IPS-15b (cell line): ENCODE measurements at regions not wholly inside any gene's neighbourhood (a gene's known extent, or its start where the extent isn't known, plus 50 kb on each side); places are given as distances from the start of the nearest gene placed in this dataset.
"Not testable (repeated sequence)": the region's sequence is repeated elsewhere in the genome, so short reads cannot be mapped to it uniquely, and the experiment has no call there.

ENCODE experiments used
- H3K27me3 ChIP-seq: one replicate; pipeline ENCODE4 v1.6.1; 2013; ENCODE audit warnings: low read length; ENCODE audit not compliant: control insufficient read depth, insufficient read depth
- H3K36me3 ChIP-seq: one replicate; pipeline ENCODE4 v1.6.1; 2013; ENCODE audit warnings: low read length; ENCODE audit not compliant: control insufficient read depth, insufficient read depth
- H3K4me1 ChIP-seq: one replicate; pipeline ENCODE4 v1.6.1; 2013; ENCODE audit warnings: mild to moderate bottlenecking, low read length; ENCODE audit not compliant: control insufficient read depth, insufficient read depth
- H3K4me3 ChIP-seq: one replicate; pipeline ENCODE4 v1.5.1; 2013; ENCODE audit warnings: low read depth, low read length
- H3K9ac ChIP-seq: one replicate; pipeline ENCODE4 v1.6.1; 2013; ENCODE audit warnings: low read depth, mild to moderate bottlenecking, low read length
- H3K9me3 ChIP-seq: one replicate; pipeline ENCODE4 v1.6.1; 2013; ENCODE audit warnings: mild to moderate bottlenecking, low read length; ENCODE audit not compliant: control insufficient read depth, insufficient read depth

DNA sequence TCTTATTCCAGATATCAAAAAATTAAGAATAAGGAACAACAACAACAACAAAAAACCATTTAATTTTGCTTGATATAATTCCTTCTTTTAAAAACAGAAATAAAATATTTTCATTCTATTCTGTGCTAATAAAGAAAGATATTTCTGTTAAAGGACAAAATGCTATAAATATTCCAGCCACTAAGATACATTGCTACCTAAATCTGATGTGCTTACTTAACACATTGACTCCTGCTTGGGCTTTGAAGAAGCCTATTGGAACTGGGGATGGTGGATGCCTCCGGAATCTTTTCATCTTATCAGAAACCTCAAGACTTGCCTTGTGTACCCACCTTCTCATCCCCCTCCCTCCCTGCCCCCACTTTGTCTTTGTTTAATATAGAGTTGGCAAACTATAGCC is 320.2 kb downstream of the MEX3B start:
- peaks cover 5% of the 10 kb centered on the region for H3K9me3 ChIP-seq
- no peaks in the 10 kb centered on the region for H3K36me3 ChIP-seq
- no peak overlapping the region for H3K9ac ChIP-seq
- no peak overlapping the region for H3K4me3 ChIP-seq
- H3K4me1 ChIP-seq = no peaks in the 10 kb centered on the region
- H3K27me3 ChIP-seq = no peaks in the 10 kb centered on the region

DNA sequence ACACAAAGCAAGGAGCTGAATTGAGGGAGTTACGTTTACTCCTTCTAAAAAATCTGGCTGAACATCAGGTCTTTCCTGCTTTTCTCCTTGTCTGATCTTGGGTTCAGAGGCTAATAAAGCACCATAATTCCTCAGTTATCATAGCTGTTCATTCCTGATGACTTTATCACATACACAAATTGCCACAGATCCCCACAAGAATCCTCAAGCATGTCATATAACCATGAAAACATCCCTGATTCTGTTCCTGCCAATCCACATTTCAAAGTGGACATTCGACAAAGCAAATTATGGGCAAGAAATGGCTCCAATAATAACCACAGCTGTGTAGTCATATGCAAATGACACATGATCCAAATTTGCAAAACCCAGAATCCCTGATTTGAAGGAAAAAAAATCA is 321.3 kb downstream of the MEX3B start:
- Histone ChIP-seq H3K27me3 (no peaks in the 10 kb centered on the region), H3K4me3 (no peak overlapping the region), H3K9me3 (peaks cover 5% of the 10 kb centered on the region), H3K36me3 (no peaks in the 10 kb centered on the region), H3K4me1 (no peaks in the 10 kb centered on the region), H3K9ac (no peak overlapping the region)

DNA sequence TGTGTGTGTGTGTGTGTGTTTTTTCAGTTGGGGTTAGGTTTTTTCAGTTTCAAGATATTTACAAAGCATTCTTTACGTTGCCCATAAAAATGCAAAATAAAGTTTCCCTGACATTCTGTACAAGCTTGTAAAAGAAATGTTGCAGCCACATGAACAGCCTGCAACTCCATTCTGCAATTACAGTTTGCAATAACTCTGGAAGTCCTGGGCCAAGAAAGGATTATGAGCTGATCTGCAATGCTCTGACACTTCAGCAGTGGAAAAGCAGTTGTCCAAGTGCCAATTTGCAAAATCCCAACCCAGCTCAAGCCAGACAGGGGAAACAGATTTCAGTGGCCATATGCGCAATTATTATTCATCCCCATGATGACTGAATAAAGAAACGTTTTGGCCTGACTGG is 322.1 kb downstream of the MEX3B start:
- no peaks in the 10 kb centered on the region for H3K4me1 ChIP-seq
- no peak overlapping the region for H3K9ac ChIP-seq
- H3K36me3 ChIP-seq = no peaks in the 10 kb centered on the region
- no peak overlapping the region for H3K4me3 ChIP-seq
- H3K9me3 ChIP-seq = peaks cover 5% of the 10 kb centered on the region
- H3K27me3 ChIP-seq = no peaks in the 10 kb centered on the region

GRCh38 chr15:81723113-81723651 is 322.6 kb downstream of the MEX3B start:
- Histone ChIP-seq H3K9me3 (peaks cover 5% of the 10 kb centered on the region), H3K36me3 (no peaks in the 10 kb centered on the region), H3K4me3 (no peak overlapping the region), H3K27me3 (no peaks in the 10 kb centered on the region), H3K9ac (no peak overlapping the region), H3K4me1 (no peaks in the 10 kb centered on the region)

DNA sequence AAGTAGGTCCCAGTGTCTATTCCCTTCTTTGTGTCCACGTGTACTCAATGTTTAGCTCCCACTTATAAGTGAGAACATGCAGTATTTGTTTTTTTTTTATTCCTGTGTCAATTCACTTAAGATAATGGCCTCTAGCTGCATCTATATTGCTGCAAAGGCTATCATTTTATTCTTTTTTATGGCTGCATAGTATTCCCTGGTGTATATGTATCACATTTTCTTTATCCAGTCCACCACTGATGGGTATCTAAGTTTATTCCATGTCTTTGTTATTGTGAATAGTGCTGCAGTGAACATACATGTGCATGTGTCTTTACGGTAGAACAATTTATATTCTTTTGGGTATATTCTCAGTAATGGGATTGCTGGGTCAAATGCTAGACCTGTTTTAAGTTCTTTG is 329.4 kb downstream of the MEX3B start:
- H3K9ac ChIP-seq, H3K36me3 ChIP-seq, H3K4me3 ChIP-seq, H3K4me1 ChIP-seq, H3K27me3 ChIP-seq, H3K9me3 ChIP-seq: not testable (repeated sequence)

DNA sequence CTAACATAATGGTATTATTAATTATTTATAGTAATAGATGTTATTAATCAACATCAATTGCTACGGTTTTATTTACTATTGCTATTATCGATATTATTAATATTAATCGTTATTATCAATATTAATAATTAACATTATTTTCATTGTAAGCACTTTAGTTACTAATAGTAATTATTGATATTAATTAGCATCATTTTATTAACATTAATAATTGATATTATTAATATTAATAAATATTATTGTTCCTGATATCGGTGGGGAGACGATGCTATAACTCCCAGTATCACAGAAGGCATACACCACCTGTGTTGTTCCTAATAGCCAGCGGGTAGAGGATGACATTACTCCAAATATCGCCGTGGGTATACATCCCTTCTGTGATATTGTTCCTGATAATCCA is 335.5 kb downstream of the MEX3B start:
- no peaks in the 10 kb centered on the region for H3K27me3 ChIP-seq
- no peak overlapping the region for H3K9ac ChIP-seq
- H3K9me3 ChIP-seq = no peaks in the 10 kb centered on the region
- no peaks in the 10 kb centered on the region for H3K4me1 ChIP-seq
- H3K36me3 ChIP-seq = no peaks in the 10 kb centered on the region
- no peak overlapping the region for H3K4me3 ChIP-seq

GRCh38 chr15:81706816-81707346 is 332.9 kb upstream of the TMC3 start:
- not testable (repeated sequence) for H3K9me3 ChIP-seq, H3K4me1 ChIP-seq, H3K36me3 ChIP-seq, H3K4me3 ChIP-seq, H3K9ac ChIP-seq, H3K27me3 ChIP-seq

DNA sequence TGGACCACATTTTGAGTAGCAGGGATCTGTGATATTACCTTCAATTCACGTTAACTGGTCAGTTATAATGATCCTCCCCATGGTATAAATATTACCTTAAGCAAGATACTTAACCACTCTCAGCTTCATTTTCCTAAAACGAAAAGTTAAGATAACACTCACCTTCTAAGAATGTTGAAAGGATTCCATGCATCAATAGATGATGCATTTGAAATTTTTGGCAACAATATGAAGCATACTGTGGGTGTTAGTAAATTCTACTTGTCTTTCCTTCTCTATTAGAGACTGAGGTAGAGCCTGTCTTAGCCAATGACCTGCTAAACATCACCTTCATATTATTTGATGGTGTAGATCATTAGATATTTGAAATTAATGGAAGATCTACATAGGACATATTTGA is 331.7 kb upstream of the TMC3 start:
- not testable (repeated sequence) for H3K9me3 ChIP-seq, H3K9ac ChIP-seq, H3K4me1 ChIP-seq, H3K36me3 ChIP-seq, H3K4me3 ChIP-seq, H3K27me3 ChIP-seq

DNA sequence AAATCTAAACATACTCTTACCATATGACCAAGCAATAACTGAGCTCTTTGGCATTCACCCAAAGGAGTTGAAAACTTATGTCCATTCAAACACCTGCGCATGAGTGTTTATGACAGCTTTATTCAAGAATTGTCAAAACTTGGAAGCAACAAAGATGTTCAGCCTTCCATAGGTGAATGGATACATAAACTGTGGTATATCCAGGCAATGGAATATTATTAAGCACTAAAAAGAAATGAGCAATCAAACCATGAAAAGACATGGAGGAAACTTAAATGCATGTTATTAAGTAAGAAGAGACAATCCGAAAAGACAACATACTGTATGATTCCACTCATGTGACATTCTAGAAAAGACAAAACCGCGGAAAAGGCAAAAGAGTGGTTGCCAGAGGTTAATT is 312.0 kb upstream of the TMC3 start:
- Histone ChIP-seq H3K4me3 (no peak overlapping the region), H3K9me3 (no peaks in the 10 kb centered on the region), H3K36me3 (no peaks in the 10 kb centered on the region), H3K4me1 (no peaks in the 10 kb centered on the region), H3K9ac (no peak overlapping the region), H3K27me3 (no peaks in the 10 kb centered on the region)

GRCh38 chr15:81685237-81685636 is 311.2 kb upstream of the TMC3 start:
- Histone ChIP-seq H3K9ac (no peak overlapping the region), H3K4me1 (no peaks in the 10 kb centered on the region), H3K9me3 (no peaks in the 10 kb centered on the region), H3K36me3 (no peaks in the 10 kb centered on the region), H3K4me3 (no peak overlapping the region), H3K27me3 (no peaks in the 10 kb centered on the region)

DNA sequence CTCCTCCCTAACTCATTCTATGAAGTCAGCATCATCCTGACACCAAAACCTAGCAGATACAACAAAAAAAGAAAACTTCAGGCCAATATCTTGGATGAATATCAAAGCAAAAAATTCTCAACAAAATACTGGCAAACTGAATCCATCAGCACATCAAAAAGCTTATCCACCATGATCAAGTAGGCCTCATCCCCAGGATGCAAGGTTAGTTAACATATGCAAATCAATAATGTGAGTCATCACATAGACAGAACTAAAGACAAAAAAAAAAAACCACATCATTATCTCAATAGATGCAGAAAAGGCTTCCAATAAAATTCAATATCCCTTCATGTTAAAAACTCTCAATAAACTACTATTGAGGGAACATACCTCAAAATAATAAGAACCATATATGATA is 306.8 kb upstream of the TMC3 start:
- H3K27me3 ChIP-seq = no peaks in the 10 kb centered on the region
- H3K9me3 ChIP-seq = peaks cover 3% of the 10 kb centered on the region
- no peaks in the 10 kb centered on the region for H3K4me1 ChIP-seq
- no peak overlapping the region for H3K9ac ChIP-seq
- no peak overlapping the region for H3K4me3 ChIP-seq
- H3K36me3 ChIP-seq = no peaks in the 10 kb centered on the region

DNA sequence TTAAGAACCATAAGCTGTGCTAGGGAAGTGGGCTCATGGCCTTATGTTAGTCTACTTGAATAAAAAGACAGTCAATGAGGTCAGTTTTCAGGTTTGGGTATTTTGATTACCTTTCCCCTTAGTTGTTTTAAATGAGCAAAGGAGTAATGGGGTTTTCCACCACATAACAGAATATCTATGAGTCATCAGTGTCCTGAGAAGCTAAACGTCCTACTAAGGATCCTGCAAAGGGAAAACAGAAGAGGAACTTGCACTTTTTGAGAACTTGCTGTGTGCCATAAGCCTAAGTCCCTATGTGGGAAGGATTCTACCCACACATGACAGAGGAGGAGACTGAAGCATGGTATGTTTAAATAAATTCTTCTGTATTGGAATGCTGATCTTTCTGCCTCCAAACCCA is 292.8 kb upstream of the TMC3 start:
- Histone ChIP-seq H3K36me3 (no peaks in the 10 kb centered on the region), H3K27me3 (no peaks in the 10 kb centered on the region), H3K4me1 (no peaks in the 10 kb centered on the region)

DNA sequence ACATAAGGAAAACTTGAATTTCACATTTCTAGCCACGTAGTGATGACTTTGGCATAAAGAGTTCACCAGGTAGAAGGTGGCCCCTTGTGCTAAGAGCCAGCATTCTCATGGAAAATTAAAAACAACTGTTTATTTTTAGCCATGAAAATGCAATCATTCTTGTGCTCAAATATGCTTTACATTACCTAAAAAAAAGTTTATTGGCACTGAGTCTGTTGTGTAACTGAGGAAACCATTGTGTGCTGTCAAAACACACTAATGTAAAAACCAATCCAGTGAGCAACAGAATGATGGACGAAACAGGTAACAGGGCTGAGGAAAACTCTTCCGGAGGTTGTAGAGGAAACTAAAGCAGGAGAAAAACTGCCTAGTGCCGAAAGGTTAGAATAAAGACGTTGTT is 287.0 kb upstream of the TMC3 start:
- Histone ChIP-seq H3K9ac (no peak overlapping the region), H3K4me3 (no peak overlapping the region), H3K4me1 (no peaks in the 10 kb centered on the region), H3K36me3 (no peaks in the 10 kb centered on the region), H3K27me3 (no peaks in the 10 kb centered on the region), H3K9me3 (no peaks in the 10 kb centered on the region)

More for the DNA sequence above, 292.8 kb upstream of the TMC3 start:
- Histone ChIP-seq H3K9me3 (no peaks in the 10 kb centered on the region), H3K9ac (no peak overlapping the region), H3K4me3 (no peak overlapping the region)
